Mucosa of stomach (tissue), 1 donor: ENCODE measurements at regions not wholly inside any gene's neighbourhood (a gene's known extent, or its start where the extent isn't known, plus 50 kb on each side); places are given as distances from the start of the nearest gene placed in this dataset.

Source experiments
- H3K27me3 ChIP-seq: one replicate; pipeline ENCODE4 v1.7.0; 2013; ENCODE audit warnings: mild to moderate bottlenecking, low read length; ENCODE audit not compliant: control insufficient read depth, insufficient read depth
- H3K36me3 ChIP-seq: one replicate; pipeline ENCODE4 v1.7.0; 2013; ENCODE audit warnings: low read length; ENCODE audit not compliant: control insufficient read depth, insufficient read depth
- H3K4me1 ChIP-seq: one replicate; pipeline ENCODE4 v1.7.0; 2013; ENCODE audit warnings: mild to moderate bottlenecking, low read length; ENCODE audit not compliant: control insufficient read depth, insufficient read depth
- H3K4me3 ChIP-seq: one replicate; pipeline ENCODE4 v1.7.0; 2013; ENCODE audit warnings: low read length
- H3K9ac ChIP-seq: one replicate; pipeline ENCODE4 v1.7.0; 2013; ENCODE audit warnings: mild to moderate bottlenecking, low read length, moderate library complexity
- H3K9me3 ChIP-seq: one replicate; pipeline ENCODE4 v1.7.0; 2013; ENCODE audit warnings: mild to moderate bottlenecking, low read length, moderate library complexity; ENCODE audit not compliant: control insufficient read depth
- donor health status: Pancreatic carcinoma.

DNA sequence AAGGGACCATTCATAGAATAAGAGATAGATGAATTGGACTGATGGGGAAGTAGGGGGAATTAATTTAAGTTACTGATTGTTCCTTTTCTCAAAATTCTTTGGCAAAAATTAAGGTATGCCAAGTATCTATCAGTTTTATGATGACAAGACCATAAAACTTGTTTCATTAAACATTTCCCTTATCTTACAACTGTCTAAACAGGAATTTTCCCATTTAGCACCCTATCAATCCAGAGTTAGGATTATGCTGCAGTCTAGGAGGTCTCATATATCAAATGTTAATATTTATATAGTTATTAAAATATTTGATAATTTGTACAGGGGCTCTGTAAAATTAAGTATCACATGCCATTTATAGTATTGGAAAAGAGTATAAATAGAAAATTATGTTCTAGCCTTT is 51.5 kb upstream of the ARID1B start:
- Histone ChIP-seq H3K4me1 (peaks cover 12% of the 10 kb centered on the region), H3K27me3 (no peaks in the 10 kb centered on the region), H3K9me3 (no peaks in the 10 kb centered on the region), H3K9ac (no peak overlapping the region), H3K36me3 (no peaks in the 10 kb centered on the region), H3K4me3 (no peak overlapping the region)

DNA sequence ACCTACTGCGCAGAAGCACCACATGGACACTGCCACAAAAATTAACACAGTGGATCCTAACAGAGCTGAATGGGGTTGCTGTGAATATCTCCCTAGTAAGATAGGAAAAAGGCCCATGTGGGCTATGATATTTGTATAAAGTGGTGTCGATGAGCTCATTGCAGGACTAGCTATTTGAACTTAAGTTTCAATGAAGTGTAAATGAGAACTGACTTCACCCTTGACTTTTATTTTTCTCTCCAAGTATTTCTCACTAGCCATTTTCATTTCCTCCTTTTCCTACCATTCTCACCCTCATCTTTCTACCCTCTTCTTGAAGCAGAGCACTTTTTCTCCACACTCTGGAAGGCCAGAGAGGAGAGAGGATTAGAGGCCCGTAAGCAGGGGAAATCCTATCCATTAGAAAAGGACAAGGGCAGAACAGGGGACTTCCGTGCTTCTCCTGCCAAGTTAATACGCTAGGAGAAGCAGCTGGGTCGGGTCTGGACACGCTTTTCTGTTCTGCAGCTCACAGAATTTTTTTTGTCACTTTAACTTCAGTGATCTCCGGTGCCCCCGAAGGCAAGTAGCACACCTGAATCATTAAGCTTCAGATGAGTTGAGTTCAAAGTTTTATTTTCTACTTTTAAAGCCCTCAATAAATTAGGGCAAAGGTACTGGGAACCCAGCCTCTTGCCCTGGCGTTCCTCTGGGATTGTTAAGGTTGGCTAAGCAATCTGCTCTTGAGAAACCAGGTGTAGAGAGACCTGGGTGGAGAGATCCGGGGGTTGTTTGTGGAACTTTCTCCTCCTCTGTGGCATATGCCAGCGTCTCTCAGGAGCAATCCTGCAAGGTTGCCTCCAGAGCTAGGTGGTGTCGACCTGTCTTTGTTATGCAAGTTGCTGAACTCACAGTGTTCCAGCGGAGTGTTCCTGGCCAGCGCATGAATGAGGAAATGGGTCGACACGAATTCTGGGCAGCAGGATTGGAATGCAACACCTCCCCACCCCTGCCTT is 56.2 kb upstream of the ARID1B start:
- no peaks in the 10 kb centered on the region for H3K9me3 ChIP-seq
- no peak overlapping the region for H3K4me3 ChIP-seq
- H3K27me3 ChIP-seq, result no peaks in the 10 kb centered on the region
- peak overlapping the region; percentile 23 for H3K9ac ChIP-seq
- H3K36me3 ChIP-seq, result no peaks in the 10 kb centered on the region
- peaks cover 30% of the 10 kb centered on the region for H3K4me1 ChIP-seq

DNA sequence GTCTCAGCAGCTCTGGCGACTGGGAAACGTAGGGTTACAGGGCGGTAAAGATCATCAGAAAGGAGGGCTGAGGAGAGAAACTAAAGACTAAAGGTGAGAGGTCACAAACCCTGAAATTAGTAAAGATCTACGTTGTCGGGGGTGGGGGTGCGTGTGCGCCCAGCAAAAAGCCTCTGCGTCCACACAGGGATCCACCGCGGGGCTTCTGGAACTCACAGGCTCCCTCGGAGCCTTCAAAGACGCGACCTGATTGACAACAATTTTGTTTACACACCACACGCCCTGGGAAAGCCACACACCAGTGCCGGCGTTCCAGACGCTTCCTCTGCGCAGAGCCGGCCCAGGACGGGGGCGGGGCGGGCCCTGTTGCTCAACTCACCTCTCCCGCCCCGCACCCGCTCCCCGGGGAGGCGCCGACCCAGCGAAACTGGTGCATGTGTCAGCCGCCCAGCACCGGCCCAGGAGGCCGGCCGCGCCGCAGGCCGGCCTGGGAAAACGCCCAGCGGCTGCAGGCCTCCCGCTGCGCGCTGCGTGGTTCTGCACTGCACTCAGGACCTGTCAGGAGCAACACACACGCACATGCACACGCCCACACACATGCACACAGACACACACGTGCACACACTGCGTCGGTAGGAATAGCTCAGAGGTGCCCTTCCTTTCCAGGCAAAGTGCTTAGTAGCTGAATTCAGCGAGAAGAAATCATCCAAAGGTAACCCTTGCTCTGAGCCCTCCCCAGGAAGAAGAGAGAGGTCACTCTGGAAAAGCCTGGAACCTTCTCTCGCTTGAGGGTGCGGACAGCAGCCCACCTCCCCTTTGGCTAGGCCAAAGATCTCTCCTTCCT is 57.2 kb upstream of the ARID1B start:
- Histone ChIP-seq H3K27me3 (no peaks in the 10 kb centered on the region), H3K36me3 (no peaks in the 10 kb centered on the region), H3K4me3 (peak overlapping the region; percentile 34), H3K9me3 (no peaks in the 10 kb centered on the region), H3K4me1 (peaks cover 35% of the 10 kb centered on the region), H3K9ac (peak overlapping the region; percentile 77)

DNA sequence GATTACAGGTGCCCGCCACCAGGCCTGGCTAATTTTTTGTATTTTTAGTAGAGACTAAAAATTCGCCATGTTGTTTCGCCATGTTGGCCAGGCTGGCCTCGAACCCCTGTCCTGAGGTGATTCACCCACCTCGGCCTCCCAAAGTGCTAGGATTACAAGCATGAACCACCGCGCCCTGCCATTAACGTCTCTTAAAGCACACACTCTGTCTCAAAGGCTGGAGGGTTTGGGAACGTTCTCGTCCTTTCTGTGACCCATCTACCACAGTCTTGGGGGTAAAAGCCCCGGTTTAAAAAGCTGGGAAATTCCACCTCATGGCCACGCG is 57.8 kb upstream of the ARID1B start:
- Histone ChIP-seq H3K36me3 (no peaks in the 10 kb centered on the region), H3K9me3 (no peaks in the 10 kb centered on the region), H3K4me1 (peaks cover 35% of the 10 kb centered on the region), H3K9ac (peak overlapping the region; percentile 77), H3K27me3 (no peaks in the 10 kb centered on the region), H3K4me3 (peak overlapping the region; percentile 34)

DNA sequence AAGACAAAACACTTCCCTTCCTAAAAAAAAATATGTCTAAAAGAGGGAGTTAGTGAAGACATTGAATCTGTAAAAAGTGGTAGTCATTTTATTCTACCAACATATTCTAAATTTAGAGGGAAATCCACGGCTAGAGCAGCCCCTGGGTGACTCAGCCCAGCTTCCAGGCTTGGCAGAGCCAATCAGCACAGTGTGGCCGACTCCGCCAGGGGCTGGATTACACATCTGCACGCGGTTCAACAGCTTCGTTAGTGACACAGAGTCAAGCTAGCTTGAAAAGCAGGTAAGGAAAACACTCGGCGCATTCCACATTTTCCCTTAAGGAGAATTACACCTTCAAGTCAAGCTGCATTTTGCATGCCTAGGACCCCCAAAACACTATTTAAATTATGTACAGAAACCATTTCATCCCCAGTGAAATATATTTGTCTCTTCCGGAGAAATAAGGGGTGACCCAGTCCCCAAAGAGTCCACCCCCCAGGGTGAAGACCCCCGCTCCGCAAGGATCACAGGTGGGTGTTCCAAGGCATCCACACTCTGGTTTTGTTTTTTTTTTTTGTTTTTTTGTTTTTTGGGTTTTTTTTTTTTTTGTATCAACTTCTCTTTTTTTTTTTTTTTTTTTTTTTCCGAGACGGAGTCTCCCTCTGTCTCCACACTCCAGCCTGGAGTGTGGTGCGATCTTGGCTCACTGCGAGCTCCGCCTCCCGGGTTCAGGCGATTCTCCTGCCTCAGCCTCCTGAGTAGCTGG is 58.4 kb upstream of the ARID1B start:
- Histone ChIP-seq H3K4me1 (peaks cover 35% of the 10 kb centered on the region), H3K36me3 (no peaks in the 10 kb centered on the region), H3K9me3 (no peaks in the 10 kb centered on the region), H3K9ac (no peak overlapping the region), H3K27me3 (no peaks in the 10 kb centered on the region), H3K4me3 (no peak overlapping the region)

DNA sequence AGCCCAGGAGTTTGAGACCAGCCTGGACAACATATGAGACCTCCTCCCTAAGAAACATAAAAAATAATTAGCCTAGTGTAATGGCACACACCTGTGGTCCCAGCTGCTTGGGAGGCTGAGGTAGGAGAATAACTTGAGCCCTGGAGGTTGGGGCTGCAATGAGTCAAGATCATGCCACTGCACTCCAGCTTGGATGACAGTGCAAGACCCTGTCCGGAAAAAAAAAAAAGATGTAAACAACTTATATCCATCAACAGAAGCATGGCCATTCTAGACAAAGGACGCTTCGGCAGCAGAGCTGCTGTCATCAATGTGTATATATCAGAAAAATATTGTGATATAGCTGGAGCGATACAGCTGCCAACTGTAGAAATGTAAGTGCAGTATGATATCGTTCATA is 59.6 kb upstream of the ARID1B start:
- H3K4me1 ChIP-seq, result peaks cover 35% of the 10 kb centered on the region
- no peaks in the 10 kb centered on the region for H3K9me3 ChIP-seq
- no peaks in the 10 kb centered on the region for H3K27me3 ChIP-seq
- no peaks in the 10 kb centered on the region for H3K36me3 ChIP-seq
- no peak overlapping the region for H3K4me3 ChIP-seq
- H3K9ac ChIP-seq, result no peak overlapping the region

DNA sequence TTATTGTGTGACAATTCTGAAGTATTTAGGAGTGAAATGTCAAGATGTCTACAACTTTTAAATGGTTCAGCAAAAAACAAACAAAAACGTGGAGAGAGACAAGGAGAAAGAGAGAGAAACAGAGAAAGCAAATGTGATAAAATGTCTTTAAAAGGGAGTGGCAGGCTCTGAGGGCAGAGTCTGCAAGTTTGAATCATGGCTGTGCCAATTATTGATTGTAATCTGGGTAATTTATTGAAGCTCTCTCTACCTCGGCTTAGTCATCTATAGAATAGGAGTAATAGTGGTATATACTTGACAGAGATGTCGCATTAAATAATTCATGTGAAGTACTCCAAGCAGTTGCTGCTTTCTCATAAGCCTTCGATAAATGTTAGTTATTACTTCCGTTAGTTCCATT is 61.3 kb upstream of the ARID1B start:
- no peaks in the 10 kb centered on the region for H3K9me3 ChIP-seq
- no peak overlapping the region for H3K9ac ChIP-seq
- no peak overlapping the region for H3K4me3 ChIP-seq
- no peaks in the 10 kb centered on the region for H3K27me3 ChIP-seq
- H3K4me1 ChIP-seq, result peaks cover 24% of the 10 kb centered on the region
- H3K36me3 ChIP-seq, result no peaks in the 10 kb centered on the region

DNA sequence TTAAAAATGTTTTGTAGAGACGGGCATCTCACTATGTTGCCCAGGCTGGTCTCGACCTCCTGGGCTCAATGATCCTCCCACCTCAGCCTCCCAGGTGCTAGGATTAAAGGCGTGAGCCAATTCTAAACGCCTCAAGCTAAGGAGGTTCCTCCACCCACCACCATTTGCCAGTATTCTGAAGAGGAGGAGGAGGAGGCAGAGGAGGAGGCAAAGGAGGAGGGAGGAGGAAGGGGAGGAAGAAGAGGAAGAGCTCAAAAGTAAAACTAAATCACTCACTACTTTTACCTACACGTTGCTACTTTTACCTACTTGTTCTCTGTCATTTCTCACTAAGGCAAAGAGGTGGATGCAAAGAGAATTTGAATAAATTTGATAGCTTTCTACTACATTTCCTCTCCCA is 63.6 kb upstream of the ARID1B start:
- no peaks in the 10 kb centered on the region for H3K27me3 ChIP-seq
- H3K9ac ChIP-seq, result no peak overlapping the region
- peaks cover 10% of the 10 kb centered on the region for H3K4me1 ChIP-seq
- H3K36me3 ChIP-seq, result no peaks in the 10 kb centered on the region
- no peak overlapping the region for H3K4me3 ChIP-seq
- no peaks in the 10 kb centered on the region for H3K9me3 ChIP-seq

DNA sequence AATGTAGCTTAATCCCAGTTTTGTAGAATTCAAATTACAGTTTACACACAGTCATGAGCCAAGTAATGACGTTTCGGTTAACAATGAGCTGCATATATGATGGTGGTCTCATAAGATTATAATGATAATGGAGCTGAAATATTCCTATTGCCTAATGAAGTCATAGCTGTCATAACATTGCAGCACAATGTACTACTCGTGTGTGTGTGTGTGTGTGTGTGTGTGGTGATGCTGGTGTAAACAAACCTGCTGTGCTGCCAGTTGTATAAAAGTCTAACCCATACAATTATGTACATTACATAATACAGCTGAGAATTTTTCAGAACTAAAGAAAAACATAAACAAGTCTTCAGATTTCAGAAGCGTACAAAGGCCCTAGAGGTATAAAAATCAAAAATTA is 66.7 kb upstream of the ARID1B start:
- H3K27me3 ChIP-seq, result no peaks in the 10 kb centered on the region
- no peaks in the 10 kb centered on the region for H3K9me3 ChIP-seq
- H3K4me1 ChIP-seq, result no peaks in the 10 kb centered on the region
- no peaks in the 10 kb centered on the region for H3K36me3 ChIP-seq
- no peak overlapping the region for H3K4me3 ChIP-seq
- H3K9ac ChIP-seq, result no peak overlapping the region

DNA sequence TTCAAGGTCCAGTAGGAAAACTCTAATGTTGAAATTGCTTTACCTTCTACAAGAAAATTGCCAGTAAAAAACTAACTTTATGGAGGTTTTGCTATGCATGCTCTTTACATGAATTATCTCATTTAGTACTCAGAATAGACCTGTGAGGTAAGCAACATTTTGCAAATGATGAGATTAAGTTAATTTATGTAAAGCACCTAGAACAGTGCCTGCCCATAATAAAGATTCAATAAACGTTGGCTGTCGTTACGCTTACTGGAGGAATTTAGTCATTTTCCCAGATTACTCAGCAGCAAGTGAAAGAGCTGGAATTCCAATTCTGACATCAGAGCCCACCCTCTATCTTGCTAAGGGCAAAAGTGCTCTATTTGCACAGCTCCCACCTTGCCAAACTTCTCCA is 69.4 kb upstream of the ARID1B start:
- no peak overlapping the region for H3K4me3 ChIP-seq
- no peaks in the 10 kb centered on the region for H3K4me1 ChIP-seq
- no peaks in the 10 kb centered on the region for H3K27me3 ChIP-seq
- H3K9me3 ChIP-seq, result no peaks in the 10 kb centered on the region
- H3K9ac ChIP-seq, result no peak overlapping the region
- no peaks in the 10 kb centered on the region for H3K36me3 ChIP-seq

DNA sequence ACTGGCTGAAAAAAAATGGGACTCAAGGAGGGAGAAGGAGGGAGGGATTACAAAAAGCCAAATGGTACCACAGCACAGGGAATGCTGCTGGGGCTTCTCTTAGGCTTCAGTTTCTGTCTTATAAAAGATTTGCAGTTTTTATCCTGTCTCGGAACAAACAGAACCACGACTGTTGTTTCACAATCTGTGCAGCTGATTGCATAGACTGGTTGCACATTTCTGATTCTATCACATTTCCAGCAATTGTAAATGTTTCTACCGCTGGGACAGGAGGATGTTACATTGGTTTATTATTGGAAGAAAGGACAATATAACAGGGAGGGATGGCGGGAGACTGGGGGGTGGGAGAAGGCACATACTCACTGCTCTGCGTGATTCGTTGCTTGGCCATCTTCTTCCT is 73.5 kb upstream of the ARID1B start:
- Histone ChIP-seq H3K4me3 (no peak overlapping the region), H3K36me3 (no peaks in the 10 kb centered on the region), H3K9me3 (no peaks in the 10 kb centered on the region), H3K4me1 (no peaks in the 10 kb centered on the region), H3K9ac (no peak overlapping the region), H3K27me3 (no peaks in the 10 kb centered on the region)

DNA sequence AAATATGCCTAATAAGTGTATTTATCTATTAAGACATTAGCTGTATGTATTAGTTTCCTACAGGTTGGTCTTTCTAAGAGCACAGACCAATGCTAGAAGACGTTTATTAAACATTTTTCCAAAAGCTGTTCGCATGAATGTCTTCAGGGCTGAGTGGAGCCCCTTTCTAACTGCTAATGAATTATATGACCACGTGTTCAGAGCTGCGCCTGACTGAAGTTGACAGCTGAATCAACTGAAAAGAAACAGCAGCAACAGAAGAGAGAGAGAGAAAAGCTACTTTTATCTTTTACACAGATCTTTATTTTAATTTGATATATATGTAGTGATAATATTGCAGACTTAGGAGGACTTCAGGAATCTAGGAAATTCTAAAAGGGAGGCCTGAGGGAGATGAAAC is 75.2 kb upstream of the ARID1B start:
- Histone ChIP-seq H3K36me3 (no peaks in the 10 kb centered on the region), H3K27me3 (no peaks in the 10 kb centered on the region), H3K9ac (no peak overlapping the region), H3K4me3 (no peak overlapping the region), H3K4me1 (no peaks in the 10 kb centered on the region), H3K9me3 (no peaks in the 10 kb centered on the region)
